NCI-H82 treated with DMSO at 0.1 percent for 48 hours (cell line): ENCODE measurements at regions not wholly inside any gene's neighbourhood (a gene's known extent, or its start where the extent isn't known, plus 50 kb on each side); places are given as distances from the start of the nearest gene placed in this dataset.

Experiments used
- DNase-seq: peaks from one replicate; lab custom pipeline; 2025; ENCODE audit not compliant: unreplicated experiment; lab: John Stamatoyannopoulos, UW

DNA sequence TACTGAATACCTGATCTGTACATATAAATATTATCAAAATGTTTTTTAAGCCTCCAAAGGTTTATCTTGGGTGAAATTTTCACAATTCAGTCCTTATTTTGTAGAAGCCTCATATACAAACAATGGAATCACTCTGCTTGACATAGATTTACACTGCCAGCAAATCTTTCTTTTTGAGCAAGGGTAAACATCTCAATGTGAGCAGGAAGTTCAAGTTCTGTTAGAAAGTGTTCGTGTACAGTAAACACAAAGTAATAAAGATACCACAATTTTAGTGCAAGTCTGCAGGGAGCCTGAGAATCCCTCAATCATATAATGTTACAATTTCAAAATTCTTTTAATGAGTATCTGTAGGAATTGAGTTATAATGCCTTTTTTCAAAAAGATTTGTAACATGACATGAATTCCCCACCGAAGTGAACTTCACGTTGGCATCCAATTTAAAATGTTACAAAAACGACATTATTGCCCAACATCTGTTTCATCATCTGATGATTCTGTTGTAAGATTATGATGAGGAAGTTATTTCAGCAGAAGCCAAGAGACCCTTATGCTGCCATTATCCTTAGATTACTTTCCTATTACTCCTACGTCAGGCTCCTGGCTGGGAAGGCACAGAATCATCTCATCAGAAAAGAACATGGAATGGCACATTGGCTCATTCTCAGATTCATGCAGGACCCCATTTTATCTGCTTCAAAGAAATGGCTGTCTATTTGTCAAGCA, 283.9 kb upstream of the ACVR2A start:
- DNase-seq: no peak

DNA sequence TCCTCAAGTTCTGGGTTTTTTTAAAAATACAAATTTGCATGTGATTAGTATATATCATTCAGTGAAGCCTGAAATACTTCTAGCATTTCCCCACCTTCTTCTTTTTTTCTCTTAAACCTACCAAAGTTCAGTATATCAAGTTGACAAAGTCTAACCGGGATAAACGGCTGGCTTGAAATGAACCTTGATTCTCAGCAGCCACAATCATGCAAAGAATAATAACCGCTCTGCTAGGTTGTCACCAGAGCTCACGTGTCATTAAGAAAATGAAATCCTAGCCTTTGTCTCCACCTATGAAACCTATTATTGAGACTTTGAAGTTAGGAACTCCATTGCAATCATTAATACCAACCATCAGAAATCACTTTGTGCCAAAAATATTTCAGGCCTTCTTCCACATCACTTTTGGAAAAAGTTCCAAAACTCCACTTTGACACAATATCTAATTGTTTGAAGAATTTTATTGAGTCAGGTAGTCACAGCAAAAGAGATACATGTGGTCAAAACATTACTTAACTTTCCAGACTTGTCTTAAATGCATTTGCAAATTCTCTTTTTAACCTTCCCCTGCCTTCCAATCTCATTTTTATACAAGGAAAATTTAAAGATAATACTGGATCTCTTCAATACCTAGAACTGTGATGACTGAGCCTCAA, 285.6 kb upstream of the ACVR2A start:
- DNase-seq: no peak

DNA sequence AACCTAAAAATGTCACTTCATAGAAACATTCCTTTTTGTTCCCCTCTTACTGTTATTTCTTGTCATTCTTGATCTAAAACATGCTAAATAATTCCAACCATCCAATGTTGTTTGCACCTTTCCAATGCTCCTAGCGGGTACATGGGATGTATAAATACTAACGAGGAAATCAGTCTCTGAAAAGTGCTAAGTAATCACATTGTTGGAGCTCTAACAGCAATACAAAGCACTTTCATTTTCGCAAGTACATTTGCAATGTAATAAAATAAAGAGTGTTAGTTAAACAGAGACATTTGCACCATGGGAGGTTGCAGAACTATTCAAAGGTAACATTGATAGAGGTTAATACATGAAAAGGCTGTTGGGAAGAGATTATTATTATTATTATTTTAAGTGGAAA, 286.2 kb upstream of the ACVR2A start:
- DNase-seq: no peak

DNA sequence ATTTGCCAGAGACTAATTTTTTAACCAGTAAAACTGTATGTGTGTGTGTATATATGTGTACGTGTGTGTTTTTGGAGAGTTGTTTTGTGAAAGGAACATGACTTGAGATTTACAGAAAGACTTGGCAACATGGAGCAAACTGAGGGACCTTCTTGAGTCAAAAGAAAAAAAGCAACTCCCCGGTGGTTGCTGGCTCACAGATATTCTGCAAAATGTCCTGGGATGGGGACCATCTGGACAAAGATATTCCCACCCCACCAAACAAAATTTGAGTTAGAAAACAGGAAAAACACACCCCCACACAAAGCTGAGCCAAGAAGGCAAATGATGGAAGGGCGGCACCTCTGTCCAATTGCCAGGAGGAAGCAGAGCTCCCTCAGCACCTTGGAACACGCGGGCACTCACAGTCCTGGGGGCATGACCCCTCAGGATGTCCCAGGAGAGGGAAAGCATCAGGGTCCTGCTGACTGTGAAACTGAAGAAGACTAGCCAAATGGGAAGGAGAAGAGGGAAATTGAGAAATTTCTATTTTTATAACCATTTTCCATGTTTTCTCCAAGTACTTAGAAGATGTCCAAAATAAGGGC, 290.2 kb upstream of the ACVR2A start:
- no peak for DNase-seq

DNA sequence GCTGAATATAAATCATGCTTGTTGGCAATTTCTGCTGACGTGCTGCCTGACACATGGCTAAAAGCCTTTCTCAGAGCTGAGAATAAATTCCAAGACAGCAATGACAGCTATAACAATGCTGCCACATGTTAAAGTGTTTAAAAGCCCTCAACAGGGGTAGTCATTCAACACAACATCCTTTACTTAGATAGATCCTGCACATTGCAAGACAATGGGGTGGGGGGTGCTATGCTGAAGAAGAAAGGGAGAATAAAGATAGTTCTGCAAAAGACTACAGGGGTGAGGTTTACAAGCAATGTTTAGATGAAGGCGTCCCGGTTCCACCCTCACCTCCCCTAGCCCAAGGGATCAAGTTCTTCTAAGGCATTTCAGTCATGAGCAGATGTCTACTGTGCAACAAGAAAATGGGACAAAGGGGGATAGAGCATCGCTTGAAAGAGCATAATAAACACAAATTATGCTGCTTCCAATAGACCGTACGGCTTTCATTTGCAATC, 291.0 kb upstream of the ACVR2A start:
- DNase-seq: no peak

DNA sequence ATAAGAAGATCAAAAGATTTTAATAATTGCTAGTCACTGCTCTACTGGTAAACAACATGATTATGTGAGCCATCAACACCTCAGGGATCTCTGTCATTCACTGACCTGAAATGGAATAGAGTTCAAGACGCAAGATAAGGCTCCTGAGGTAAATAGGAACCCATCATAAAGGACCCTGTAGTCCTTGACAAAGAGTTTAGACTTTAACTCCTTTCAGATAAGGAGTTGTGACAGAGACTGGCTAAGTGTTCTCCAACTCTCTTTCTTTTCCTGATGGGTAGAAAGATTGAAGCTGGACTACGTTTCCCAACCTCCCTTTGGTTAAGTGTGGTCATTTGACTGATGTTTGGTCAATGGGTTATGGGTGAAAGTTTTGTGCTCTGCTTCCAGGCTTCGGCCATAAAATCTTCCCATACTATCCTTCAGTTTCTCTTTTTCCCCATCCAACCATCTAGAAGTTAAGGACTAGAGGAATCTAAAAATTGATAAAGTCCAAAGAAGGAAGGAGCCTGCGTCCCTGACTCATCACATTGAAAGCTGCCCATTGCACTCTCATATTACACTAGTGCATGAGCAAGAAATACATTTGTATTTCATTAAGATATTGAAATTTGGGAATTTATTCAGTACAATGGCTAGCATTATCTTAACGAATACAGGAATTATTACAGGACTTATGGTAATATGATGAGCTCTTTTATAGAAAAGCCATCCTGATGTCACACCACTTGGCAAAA, 293.7 kb upstream of the ACVR2A start:
- no peak for DNase-seq

DNA sequence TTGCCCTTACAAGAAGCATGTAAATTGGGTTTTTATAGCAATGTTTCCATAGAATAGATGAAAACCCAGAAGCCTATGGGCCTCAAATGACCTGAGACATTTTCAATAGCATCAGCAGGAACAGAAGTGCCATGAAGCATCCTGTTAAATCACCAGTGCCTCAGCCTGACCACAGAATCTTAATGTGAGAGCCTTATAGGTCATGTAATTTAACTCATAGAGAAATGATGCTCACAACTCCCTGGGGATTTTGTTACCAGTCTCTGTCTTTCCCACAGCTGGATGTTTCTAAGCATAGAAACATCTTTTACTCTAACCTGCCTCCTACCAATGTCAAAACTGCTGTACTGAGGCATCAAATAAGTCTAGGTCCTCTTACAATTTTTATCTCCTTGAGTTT, 295.8 kb upstream of the ACVR2A start:
- no peak for DNase-seq

DNA sequence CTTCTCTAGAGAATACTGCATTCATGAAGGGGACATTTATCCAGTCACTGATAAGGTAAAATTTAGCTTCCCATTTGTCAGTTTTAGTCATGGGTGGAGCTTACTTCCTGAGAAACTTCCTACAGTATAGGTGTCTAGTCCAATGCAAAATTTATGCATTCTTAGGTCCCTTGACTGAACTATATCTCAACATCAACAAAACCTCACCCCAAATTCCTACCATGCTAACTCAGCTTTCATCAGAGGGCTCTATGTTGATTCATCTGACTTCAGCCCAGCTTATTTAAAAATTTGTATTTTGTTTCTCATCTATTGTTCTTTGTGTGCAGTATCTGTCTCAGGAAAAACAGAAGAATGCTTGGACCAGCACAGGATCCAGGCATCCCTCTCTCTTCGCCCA, 296.4 kb upstream of the ACVR2A start:
- no peak for DNase-seq

DNA sequence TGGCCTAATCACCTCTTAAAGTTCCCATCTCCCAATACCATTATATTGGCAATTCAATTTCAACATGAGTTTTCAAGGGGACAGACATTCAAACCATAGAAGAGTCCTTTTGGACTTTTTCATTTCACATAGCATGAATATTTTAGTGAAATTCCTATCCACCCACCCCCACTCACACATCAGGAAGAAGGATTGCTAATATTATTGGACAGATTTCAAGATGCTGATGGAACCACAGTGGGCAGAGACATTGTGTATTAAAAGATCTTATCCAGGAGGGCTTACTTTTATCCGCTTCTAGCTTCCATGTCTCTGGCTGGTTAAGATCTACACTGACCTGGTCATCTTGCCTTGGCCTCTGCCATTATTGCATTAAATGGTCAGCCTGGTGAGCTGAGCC, 297.4 kb upstream of the ACVR2A start:
- no peak for DNase-seq

DNA sequence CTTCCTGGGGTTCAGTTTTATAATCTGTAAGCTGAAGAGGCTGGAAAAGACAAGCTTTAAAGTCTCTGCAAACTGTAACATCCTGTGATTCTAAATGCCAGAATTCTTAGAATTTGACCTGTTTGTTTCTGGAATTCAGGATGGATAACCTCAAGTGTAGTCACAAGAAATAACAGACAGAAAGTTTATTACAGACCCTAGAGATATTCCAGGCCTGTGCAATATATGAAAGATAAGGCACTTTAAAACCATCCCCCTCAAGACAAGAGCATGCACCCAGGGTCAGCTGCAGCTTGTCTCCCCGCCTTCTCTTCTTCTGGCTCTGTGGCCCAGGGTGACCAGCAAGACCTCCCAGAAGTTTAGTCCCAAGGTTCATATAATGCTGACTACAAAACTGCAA, 298.7 kb upstream of the ACVR2A start:
- no peak for DNase-seq

DNA sequence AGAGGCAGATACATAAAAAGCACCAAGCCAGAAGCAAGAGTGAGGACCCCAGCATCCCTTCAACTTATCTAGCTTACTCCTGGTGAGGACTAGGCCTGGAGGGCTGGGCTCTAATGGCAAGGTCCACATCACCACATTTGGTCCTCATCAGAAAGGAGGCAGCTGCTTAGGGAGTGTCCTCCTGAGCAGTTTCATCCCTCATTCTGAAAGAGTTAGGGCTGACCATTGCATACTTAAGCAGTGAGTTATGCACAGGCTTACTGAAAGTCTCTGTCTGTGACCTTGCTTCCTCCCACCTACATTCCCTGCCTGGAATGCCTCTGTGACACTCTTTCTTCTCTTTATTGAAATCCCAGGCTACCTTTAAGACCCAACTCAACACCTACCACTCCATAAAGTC, 301.8 kb upstream of the ACVR2A start:
- no peak for DNase-seq

DNA sequence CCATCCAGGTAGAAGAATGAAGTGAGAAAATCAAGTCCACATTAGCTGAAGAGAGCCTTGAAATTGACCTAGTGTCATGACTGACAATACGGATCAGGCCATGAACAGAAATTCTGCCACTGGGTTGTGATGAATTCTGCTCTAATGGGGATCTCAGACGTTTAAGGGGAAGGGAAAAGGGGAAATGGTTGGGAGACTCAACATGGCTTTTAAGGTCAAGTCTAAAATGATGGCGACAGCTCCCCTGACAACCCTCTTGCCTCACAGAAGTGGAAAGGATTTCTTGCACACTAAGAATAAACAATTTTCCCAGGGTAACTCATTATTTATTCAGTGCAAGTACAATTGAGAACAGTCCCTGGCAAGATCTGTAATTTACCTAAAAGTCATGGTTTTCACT, 302.5 kb upstream of the ACVR2A start:
- no peak for DNase-seq

DNA sequence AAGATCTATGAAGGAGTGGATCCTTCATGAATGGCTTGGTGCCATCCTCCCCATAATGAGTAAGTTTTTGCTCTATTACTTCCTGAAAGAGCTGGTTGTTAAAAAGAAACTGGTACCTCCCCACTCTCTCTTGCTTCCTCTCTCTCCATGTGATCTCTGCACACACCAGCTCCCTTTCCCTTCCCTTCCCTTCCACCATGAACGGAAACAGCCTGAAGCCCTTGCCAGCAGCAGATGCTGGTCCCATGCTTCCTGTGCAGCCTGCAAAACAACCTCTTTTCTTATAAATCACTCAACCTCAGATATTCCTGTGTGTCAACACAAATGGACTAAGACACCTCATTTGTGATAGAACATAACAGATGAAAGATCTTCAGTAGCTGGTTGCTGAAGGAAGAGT, 303.5 kb upstream of the ACVR2A start:
- DNase-seq: no peak

DNA sequence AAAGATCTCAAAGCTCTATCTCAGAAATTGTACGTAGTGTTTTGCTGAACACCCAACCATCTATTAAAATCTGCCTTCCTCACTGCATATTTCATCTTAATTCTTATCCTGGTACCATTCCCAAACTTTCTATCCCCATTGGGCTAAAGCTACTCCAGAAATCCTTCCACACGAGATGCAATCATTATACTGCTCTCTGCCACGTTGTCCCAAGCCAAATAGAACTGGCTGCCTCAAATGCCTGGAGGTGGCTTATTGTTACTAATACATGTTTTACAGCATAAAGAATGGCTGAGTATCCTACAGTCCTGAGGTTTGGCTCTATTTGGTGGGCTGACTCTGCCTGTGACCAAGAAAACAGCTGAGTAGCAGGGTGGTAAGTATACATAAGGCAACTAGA, 306.0 kb upstream of the ACVR2A start:
- DNase-seq: no peak

DNA sequence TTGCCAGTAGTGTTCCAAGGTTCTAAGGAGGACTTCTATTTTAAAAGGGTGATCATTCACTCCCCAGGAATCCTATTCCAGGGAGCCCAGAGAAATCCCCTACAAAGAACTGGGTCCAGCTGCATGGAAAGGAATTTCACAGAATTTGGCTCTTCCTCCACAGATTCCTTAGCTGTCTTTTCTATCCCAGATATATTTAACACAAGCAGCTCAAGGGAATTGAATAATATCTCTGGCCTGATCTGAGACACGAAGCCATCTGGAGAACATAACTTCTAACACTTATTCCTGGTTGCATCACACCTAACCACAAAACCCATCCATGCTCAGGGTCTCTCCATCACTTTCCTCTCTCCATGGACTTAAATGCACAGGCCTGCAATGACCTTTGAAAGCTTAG, 306.7 kb upstream of the ACVR2A start:
- DNase-seq: no peak

DNA sequence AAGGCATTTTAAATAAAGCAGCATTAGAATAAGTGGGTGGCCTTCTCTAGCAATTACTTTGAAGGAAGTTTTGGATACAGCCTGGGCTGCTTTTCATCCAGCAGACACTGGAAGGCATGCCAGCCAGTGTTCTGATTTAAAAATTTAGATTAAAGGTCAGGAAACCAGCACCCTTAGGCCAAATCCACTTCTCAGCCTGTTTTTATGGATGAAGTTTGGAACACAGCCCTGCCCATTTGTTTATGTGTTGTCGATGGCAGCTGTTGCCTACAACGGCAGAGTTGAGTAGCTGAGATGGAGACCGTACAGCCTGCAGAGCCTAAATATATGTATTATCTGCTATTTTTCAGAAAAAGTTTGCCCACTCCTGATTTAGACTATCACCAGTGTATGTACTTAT, 313.6 kb upstream of the ACVR2A start:
- no peak for DNase-seq

DNA sequence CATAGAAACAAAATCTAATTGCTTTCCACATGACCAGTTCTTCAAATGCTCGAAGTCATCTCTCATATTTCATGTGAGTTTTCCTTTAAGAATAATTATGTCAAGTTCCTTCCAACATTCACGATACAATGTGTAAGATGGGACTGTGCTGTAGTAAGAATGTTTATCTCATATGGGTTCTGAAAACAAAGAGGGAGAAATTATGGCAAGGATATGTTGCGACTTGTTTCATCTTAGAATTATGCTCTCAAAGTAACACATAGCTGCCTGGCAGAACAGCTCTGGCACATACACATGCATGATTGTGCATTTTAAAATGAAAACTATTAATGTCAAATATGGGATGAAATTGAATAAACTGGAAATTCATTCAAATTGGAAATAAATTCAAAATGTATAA, 314.8 kb upstream of the ACVR2A start:
- no peak for DNase-seq

DNA sequence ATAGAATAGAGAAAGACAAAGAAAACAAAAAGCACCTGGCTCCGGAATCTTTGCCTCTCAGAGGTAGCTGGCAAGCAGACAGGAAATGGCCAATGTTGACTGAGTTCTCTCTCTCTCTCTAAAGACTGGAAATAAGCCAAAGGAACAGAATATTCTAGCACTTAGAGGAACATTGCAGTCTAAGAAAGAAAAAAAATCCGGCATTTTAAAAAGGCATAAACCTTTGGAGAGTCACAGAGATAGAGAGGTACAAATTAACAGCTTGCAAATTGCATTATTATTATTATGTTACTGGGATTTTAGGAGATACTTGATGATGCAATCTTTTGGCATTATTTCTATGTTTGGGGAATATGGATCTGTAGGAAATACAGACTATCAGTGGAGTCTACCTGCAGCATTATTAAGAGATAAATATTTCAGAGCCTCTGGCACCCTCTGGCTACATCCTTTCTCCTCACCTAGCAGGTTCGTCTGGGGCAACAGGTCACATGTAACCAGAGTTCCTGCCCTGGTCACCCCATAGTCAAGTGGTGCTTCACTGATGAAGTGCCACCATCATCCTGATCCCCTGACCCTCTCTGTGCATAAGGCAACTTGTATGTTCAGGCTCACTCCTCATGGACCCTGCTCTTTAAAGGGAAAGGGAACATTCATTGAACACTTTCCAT, 318.9 kb upstream of the ACVR2A start:
- no peak for DNase-seq

DNA sequence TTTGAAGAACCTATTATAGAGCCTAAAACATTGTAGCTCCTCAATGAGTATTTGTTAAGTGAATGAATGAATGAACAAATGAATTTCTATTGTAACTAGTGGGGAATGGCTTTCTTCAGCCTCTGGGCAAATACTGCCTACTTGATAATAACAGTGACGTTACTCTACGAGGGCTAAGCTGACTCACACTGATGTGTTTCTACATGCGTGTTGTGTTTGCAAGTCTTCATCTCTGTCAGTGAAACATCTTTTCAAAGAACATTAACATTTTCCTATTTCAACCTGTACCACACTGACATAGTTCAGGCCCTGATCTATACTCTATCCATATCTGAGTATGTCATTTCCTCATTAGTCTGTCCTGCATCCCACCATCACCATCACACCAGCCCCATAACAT, 319.9 kb upstream of the ACVR2A start:
- DNase-seq: no peak

DNA sequence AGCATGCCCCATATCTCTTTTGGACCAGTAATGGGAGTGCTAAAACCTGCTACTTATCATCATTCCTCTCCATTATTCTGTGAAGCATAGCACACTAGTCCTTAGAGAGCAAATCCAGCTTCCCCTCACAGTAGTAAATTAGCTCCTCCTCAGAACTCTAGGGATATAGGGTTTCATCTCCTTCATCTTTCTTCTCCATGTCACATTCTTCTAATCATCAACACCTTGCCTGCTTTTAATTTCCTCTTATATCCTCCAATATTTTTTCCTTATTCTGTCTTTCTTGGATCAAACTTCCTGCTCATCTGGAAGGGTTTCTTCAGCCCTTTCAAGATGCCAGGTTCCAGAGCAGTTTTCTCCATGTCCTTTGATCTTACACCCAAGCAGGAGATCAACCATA, 321.4 kb upstream of the ACVR2A start:
- DNase-seq: no peak

DNA sequence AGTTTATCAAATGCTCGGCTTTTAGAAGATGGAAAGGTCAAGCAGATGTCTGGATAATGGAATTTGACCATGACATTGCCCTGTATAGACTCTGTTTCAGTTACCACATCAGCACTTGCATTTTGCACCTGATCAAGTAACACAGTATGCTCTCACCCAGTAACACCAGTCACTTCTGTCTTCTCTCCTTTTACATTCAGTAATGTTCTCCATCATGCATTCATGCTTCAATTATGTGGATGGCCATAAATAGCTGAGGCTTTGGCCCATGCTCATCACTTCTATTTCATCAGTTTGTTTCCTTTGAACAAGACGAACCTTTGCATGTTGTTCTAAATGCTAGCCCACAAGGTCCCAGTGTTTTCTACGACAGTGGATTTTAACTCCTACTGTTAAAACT, 322.9 kb upstream of the ACVR2A start:
- DNase-seq: no peak
